ENCODE measurements at regions not wholly inside any gene's neighbourhood (a gene's known extent, or its start where the extent isn't known, plus 50 kb on each side); places are given as distances from the start of the nearest gene placed in this dataset.

- TF ChIP-seq POLR2A (IDR thresholded peaks at IDR 0.05; ENCODE audit: low read depth, low read length) (no peak), TAF1 (IDR thresholded peaks at IDR 0.05; ENCODE audit: borderline replicate concordance, low read depth, low read length) (no peak)
Measured at GRCh38 chr6:121695329-121695728, 259.9 kb downstream of the GJA1 start.
